NCI-H69 (cell line): ENCODE measurements at regions not wholly inside any gene's neighbourhood (a gene's known extent, or its start where the extent isn't known, plus 50 kb on each side); places are given as distances from the start of the nearest gene placed in this dataset.

Experiments
- DNase-seq: peaks from one replicate; lab custom pipeline; 2025; lab: John Stamatoyannopoulos, UW

GRCh38 chr9:126223798-126224531, 102.7 kb upstream of the MVB12B start:
- no peak for DNase-seq

- DNase-seq: no peak
Observed at GRCh38 chr9:126225611-126226609, 100.7 kb upstream of the MVB12B start.

DNA sequence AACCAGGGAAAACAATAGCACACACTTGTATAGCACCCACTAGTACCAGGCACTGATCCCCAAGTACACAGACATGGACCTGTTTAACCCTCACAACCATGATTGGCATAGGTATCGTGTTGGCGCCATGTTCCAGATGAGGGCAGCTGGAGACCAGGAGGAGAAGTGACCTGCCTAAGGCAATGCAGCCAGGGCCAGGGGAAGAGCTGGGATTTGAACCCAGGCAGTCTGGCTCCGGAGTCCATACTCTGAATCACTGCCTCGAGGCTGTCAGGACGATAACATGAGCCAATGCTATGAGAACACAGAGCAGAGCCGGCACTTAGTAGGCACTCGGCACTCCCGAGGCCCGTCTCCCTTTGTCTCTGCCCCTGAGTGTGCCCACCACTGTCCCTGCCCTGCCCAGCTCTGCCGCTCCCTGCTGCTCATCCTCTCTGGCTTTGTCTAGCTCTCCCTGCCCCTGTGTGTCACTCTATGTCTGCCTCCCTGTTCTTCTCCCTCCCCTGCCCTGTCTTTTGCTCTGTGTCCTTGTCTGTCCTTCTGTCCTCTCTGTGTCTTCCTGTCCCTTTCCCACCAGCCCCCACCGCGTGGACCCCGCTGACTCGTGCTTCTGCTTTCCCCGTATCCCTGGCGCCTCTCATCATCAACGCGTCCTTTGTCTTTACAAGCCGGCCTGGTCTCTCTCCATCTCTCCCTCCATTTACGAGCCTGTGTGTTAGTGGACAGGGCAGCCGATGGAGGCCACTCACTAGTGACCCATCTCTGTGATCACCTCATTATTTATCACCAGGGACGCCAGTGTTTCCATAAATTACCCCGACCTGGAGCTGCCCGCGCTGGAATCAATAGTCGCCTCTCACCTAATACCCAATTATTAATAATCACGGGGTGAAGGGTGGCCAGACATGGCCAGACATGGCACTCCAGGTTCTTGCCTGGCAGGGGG, 99.4 kb upstream of the MVB12B start:
- DNase-seq: no peak

DNA sequence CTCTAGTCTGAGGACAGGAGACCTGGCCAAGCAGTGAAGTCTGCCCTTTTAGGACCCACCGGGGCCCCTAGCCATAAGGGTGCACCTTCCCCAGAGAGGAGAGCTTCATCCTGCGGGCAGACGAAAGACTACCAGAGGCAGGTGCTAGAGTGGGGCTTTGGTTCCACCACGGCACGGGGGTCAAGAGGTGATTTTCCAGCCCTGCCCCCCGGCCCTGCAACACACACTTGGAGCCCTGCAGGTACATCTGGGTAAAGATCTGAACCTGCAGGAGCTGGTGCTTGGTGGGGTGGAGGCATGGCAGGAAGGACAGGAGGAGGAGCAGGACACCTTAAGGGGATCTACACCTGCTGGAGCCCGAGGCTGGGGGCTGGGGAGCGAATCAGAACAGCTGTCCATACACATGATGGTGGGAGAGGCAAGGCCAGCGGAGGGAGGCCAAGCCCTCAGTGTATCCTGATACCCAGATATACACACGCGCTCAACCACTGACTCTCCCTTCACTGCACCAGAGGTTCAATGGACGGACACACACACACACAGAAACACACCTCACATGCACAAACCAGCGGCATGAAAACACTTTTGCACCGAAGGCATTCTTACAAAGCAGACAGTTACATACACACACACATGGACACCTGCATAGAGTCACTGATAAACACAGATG, 98.4 kb upstream of the MVB12B start:
- peak; percentile 53 for DNase-seq

DNA sequence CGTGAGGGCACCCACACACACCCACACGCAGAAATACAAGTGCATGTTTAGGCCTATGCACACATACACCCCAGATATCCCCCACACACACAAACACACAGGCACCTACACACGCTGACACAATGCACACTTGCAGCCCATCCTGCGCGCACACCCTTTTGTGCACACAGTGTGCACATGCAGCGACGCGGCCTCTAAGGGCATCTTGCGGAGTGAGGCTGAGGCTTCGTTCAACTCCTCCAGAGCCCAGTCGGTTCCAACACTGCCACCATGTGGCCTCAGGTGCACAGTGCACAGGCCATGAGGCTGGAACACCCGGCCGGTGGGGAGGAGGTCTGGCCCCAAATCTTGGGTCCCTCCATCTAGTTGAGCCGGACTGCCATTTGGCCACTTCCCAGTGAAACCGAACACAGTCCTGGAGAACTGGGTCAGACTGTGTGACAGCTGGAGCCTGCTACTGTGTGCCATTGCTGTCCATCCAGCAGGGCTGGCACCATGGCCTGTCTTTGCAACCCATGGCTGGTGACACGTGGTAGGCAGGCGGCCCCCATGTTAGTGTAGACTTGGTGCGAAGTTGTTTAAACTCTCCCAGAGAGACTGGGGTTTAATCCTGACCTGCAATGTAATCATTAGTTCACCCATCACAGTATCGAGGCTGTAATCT, 97.7 kb upstream of the MVB12B start:
- peak; percentile 91 for DNase-seq

GRCh38 chr9:126229501-126229900, 97.1 kb upstream of the MVB12B start:
- DNase-seq: no peak

DNA sequence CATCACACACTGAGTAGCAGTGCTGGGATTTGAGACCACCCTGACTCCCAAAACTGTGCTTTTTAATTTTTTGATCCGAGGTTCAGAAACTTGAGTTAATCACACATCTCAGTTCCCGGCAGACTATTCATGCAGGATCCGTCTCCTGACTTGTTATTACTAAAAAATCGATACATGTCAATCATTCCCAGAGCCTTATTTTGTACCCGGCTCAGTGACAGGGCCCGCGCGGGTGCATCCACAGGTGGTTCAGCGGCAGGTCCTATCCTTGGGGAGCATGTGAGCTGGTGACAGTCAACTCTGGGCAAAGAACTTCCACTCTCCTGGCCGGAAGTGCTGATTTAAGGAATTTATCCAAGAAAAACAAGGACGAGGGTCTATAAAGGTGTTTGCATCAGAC, 95.9 kb upstream of the MVB12B start:
- no peak for DNase-seq

GRCh38 chr9:126232461-126232860, 94.2 kb upstream of the MVB12B start:
- DNase-seq: no peak

DNA sequence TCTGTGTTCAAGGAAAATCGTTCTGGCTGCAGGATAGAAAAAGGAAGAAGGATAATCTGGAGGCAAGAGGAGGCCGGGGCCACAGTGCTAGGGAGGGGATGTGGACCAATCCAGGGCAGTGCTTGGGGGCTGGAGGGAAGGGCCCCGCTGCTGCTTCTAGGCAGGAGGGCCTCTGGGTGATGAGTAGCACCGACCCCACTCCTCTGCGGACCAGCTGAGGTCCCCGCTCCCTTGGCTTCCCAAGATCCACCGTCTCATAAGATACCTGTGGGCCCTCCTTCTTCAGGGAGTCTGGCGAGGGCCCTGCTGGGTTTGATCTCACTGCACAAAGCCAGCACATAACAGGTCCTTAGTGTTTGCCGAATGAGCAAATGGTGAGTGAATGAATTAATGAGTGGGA, 93.5 kb upstream of the MVB12B start:
- DNase-seq: no peak

DNA sequence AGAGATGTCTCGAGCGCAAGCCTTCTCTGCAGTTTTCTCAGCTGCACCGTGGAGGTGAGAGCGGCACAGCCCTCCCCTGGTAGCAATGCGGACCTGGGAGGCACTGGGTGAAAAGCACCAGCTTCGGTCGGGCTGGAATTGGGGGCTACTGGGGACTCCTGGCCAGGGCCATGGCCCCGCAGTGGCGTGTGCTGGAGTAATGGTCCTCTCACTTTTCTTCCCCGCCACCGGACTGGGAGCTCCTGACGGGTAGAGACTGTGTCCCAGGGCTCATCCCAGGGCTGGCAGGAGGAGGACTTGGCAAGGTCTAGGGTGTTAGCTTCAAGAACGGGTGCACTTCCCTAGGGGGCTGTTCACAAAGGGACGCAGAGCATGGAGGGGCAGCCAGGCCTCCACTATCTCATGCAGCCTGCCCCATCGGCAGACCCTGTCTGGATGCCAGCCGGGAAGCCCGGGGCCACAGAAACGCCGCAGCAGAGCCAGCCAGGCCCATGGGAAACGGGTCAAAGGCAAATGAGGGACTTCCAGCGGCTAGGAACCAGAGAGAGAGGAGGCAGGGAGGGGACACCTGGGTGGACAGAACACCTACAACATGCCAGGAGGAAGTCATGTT, 92.6 kb upstream of the MVB12B start:
- DNase-seq: no peak

DNA sequence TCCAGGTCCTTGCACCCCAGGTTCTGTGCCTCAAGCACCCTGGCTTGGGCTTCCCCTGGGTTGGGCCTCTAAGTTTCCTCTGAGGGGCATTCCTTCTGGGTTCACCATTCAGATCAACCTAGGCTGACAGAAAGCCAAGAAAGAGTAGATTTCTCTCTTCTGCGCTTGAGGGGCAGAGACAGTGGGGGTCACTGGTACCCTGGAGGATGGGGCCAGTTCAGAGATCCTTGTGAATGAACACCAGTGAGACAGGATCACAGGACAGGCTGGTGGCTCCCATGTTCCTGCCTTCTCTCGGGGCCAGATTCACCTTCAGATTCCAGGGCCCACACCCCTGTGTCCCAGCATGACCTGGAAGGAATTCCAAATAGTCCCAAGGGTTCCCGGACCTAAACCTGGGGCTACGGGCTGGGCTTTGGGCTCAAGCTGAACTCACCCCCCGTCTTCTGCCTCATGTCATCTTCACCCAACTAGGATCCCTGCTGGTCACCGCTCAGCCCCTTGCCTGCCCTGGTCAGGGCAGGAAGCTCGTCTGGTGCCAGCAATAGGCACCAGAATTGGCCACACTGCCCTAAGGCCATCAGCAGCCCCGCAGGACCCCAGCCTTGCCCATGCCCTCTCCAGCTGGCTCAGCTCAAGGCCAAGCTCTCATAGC, 91.8 kb upstream of the MVB12B start:
- no peak for DNase-seq

GRCh38 chr9:126235336-126236243, 91.0 kb upstream of the MVB12B start:
- peak; percentile 22 for DNase-seq

DNA sequence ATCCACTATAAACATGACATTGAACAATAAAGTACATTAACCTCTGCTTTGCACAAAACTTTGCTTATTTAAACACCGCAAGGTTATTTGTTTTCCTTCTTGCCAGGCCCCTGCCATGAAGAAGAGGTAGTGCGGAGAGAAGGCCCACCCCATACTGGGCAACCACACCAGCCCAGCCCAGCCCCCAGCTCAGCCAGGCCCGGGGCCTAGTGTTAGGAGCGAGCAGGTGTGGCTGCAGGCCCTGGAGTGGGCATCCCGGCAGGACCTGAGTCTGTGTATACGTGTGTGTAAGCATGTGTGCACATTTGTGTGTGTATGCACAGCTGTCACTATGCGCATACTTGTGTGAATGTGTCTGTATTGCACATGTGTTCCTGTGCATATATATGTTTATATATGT, 90.4 kb upstream of the MVB12B start:
- no peak for DNase-seq

DNA sequence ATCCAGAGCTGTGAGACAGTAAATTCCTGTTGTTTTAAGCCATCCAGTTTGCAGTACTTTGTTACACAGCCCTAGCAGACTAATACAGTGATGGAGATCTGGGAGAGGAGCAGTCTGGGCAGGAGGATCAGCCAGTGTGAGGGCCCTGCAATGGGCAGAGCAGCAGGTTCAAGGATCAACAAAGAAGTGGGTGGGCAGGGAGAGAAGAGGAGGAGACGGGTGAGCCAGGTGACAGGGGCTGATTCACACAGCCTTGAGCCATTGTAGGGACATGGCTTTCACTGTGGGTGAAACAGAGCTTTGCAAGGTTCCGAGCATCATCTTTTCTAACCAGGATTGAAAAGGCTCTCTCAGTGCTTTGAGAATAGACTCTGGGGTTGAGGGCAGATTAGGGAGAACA, 88.2 kb upstream of the MVB12B start:
- no peak for DNase-seq

GRCh38 chr9:126239515-126239914, 87.1 kb upstream of the MVB12B start:
- no peak for DNase-seq

- no peak for DNase-seq
Observed at GRCh38 chr9:126240835-126241234, 85.8 kb upstream of the MVB12B start.

- DNase-seq: no peak
Observed at GRCh38 chr9:126248680-126249079, 77.9 kb upstream of the MVB12B start.

- DNase-seq: no peak
Observed at GRCh38 chr9:126261584-126262356, 64.9 kb upstream of the MVB12B start.
